T-helper 1 cell treated with Interleukin-12 subunit alpha and Interleukin-12 subunit beta and Interleukin-4 antibody, amounts not matched to agents 30 μg/mL and 1 μg/mL, for 36 hours (primary cell): ENCODE measurements at regions not wholly inside any gene's neighbourhood (a gene's known extent, or its start where the extent isn't known, plus 50 kb on each side); places are given as distances from the start of the nearest gene placed in this dataset.

Source experiments
- H3K27ac Mint-ChIP-seq: one replicate; pipeline ENCODE4 v1.8.0; 2021; ENCODE audit warnings: mild to moderate bottlenecking, mixed read lengths
- H3K27me3 Mint-ChIP-seq: one replicate; pipeline ENCODE4 v1.8.0; 2021; ENCODE audit warnings: low read depth, mixed read lengths
- H3K36me3 Mint-ChIP-seq: one replicate; pipeline ENCODE4 v1.8.0; 2021; ENCODE audit warnings: low read depth, mixed read lengths
- H3K4me1 Mint-ChIP-seq: one replicate; pipeline ENCODE4 v1.8.0; 2021; ENCODE audit warnings: low read depth, mixed read lengths
- H3K4me3 Mint-ChIP-seq: one replicate; pipeline ENCODE4 v1.8.0; 2021; ENCODE audit warnings: mild to moderate bottlenecking, moderate library complexity, mixed read lengths
- H3K9me3 Mint-ChIP-seq: one replicate; pipeline ENCODE4 v1.8.0; 2021; ENCODE audit warnings: mixed read lengths

GRCh38 chr4:115851918-115852766 lies 738.7 kb upstream of the NDST4 start:
- Mint-ChIP-seq H3K9me3 (no peaks in the 10 kb centered on the region), H3K36me3 (no peaks in the 10 kb centered on the region), H3K27me3 (no peaks in the 10 kb centered on the region), H3K4me1 (no peaks in the 10 kb centered on the region), H3K4me3 (no peak overlapping the region), H3K27ac (no peak overlapping the region)

GRCh38 chr4:115850799-115851509 lies 737.5 kb upstream of the NDST4 start:
- Mint-ChIP-seq H3K27me3 (no peaks in the 10 kb centered on the region), H3K9me3 (no peaks in the 10 kb centered on the region)

GRCh38 chr4:115844180-115844579 lies 730.8 kb upstream of the NDST4 start:
- no peaks in the 10 kb centered on the region for H3K36me3 Mint-ChIP-seq
- H3K4me1 Mint-ChIP-seq, result no peaks in the 10 kb centered on the region
- no peak overlapping the region for H3K4me3 Mint-ChIP-seq
- no peak overlapping the region for H3K27ac Mint-ChIP-seq
- no peaks in the 10 kb centered on the region for H3K9me3 Mint-ChIP-seq
- no peaks in the 10 kb centered on the region for H3K27me3 Mint-ChIP-seq

More at GRCh38 chr4:115850799-115851509, 737.5 kb upstream of the NDST4 start:
- Mint-ChIP-seq H3K4me1 (no peaks in the 10 kb centered on the region), H3K27ac (no peak overlapping the region), H3K36me3 (no peaks in the 10 kb centered on the region), H3K4me3 (no peak overlapping the region)

- Mint-ChIP-seq H3K9me3 (no peaks in the 10 kb centered on the region), H3K4me1 (no peaks in the 10 kb centered on the region), H3K27ac (no peak overlapping the region), H3K36me3 (no peaks in the 10 kb centered on the region), H3K4me3 (no peak overlapping the region), H3K27me3 (no peaks in the 10 kb centered on the region)
Measured at GRCh38 chr4:115841871-115842270, 728.5 kb upstream of the NDST4 start.

GRCh38 chr4:115834441-115834840 lies 721.0 kb upstream of the NDST4 start:
- H3K27ac Mint-ChIP-seq, result no peak overlapping the region
- H3K4me3 Mint-ChIP-seq, result no peak overlapping the region
- no peaks in the 10 kb centered on the region for H3K27me3 Mint-ChIP-seq
- H3K9me3 Mint-ChIP-seq, result no peaks in the 10 kb centered on the region
- H3K36me3 Mint-ChIP-seq, result no peaks in the 10 kb centered on the region
- no peaks in the 10 kb centered on the region for H3K4me1 Mint-ChIP-seq

GRCh38 chr4:115824630-115825029 lies 711.2 kb upstream of the NDST4 start:
- H3K36me3 Mint-ChIP-seq, result no peaks in the 10 kb centered on the region
- peaks cover 2% of the 10 kb centered on the region for H3K9me3 Mint-ChIP-seq
- no peaks in the 10 kb centered on the region for H3K27me3 Mint-ChIP-seq
- H3K4me3 Mint-ChIP-seq, result no peak overlapping the region
- H3K4me1 Mint-ChIP-seq, result no peaks in the 10 kb centered on the region
- H3K27ac Mint-ChIP-seq, result no peak overlapping the region

GRCh38 chr4:115803825-115804224 lies 690.4 kb upstream of the NDST4 start:
- no peak overlapping the region for H3K27ac Mint-ChIP-seq
- no peaks in the 10 kb centered on the region for H3K36me3 Mint-ChIP-seq
- H3K4me1 Mint-ChIP-seq, result no peaks in the 10 kb centered on the region
- no peaks in the 10 kb centered on the region for H3K27me3 Mint-ChIP-seq
- H3K9me3 Mint-ChIP-seq, result peaks cover 3% of the 10 kb centered on the region
- no peak overlapping the region for H3K4me3 Mint-ChIP-seq

GRCh38 chr4:115790812-115791211 lies 677.4 kb upstream of the NDST4 start:
- H3K27ac Mint-ChIP-seq, result no peak overlapping the region
- H3K9me3 Mint-ChIP-seq, result no peaks in the 10 kb centered on the region
- no peaks in the 10 kb centered on the region for H3K4me1 Mint-ChIP-seq
- no peaks in the 10 kb centered on the region for H3K36me3 Mint-ChIP-seq
- no peaks in the 10 kb centered on the region for H3K27me3 Mint-ChIP-seq
- H3K4me3 Mint-ChIP-seq, result no peak overlapping the region

GRCh38 chr4:115781528-115782146 lies 668.2 kb upstream of the NDST4 start:
- Mint-ChIP-seq H3K9me3 (no peaks in the 10 kb centered on the region), H3K4me3 (no peak overlapping the region), H3K4me1 (no peaks in the 10 kb centered on the region), H3K27ac (no peak overlapping the region), H3K27me3 (no peaks in the 10 kb centered on the region), H3K36me3 (no peaks in the 10 kb centered on the region)

GRCh38 chr4:115780835-115781234 lies 667.4 kb upstream of the NDST4 start:
- no peaks in the 10 kb centered on the region for H3K9me3 Mint-ChIP-seq
- H3K4me1 Mint-ChIP-seq, result no peaks in the 10 kb centered on the region

GRCh38 chr4:115780268-115780667 lies 666.8 kb upstream of the NDST4 start:
- no peaks in the 10 kb centered on the region for H3K9me3 Mint-ChIP-seq
- no peaks in the 10 kb centered on the region for H3K4me1 Mint-ChIP-seq
- no peaks in the 10 kb centered on the region for H3K36me3 Mint-ChIP-seq
- H3K27me3 Mint-ChIP-seq, result no peaks in the 10 kb centered on the region
- no peak overlapping the region for H3K4me3 Mint-ChIP-seq
- no peak overlapping the region for H3K27ac Mint-ChIP-seq

More at GRCh38 chr4:115780835-115781234, 667.4 kb upstream of the NDST4 start:
- H3K36me3 Mint-ChIP-seq, result no peaks in the 10 kb centered on the region
- H3K27ac Mint-ChIP-seq, result no peak overlapping the region
- H3K27me3 Mint-ChIP-seq, result no peaks in the 10 kb centered on the region
- no peak overlapping the region for H3K4me3 Mint-ChIP-seq

GRCh38 chr4:115770046-115770543 lies 656.7 kb upstream of the NDST4 start:
- H3K4me1 Mint-ChIP-seq, result no peaks in the 10 kb centered on the region

GRCh38 chr4:115769396-115769795 lies 656.0 kb upstream of the NDST4 start:
- no peaks in the 10 kb centered on the region for H3K9me3 Mint-ChIP-seq
- no peaks in the 10 kb centered on the region for H3K4me1 Mint-ChIP-seq

More at GRCh38 chr4:115770046-115770543, 656.7 kb upstream of the NDST4 start:
- Mint-ChIP-seq H3K36me3 (no peaks in the 10 kb centered on the region), H3K27ac (no peak overlapping the region), H3K4me3 (no peak overlapping the region), H3K9me3 (no peaks in the 10 kb centered on the region), H3K27me3 (no peaks in the 10 kb centered on the region)

GRCh38 chr4:115763051-115763450 lies 649.6 kb upstream of the NDST4 start:
- H3K36me3 Mint-ChIP-seq, result no peaks in the 10 kb centered on the region
- H3K9me3 Mint-ChIP-seq, result no peaks in the 10 kb centered on the region
- H3K27me3 Mint-ChIP-seq, result no peaks in the 10 kb centered on the region
- H3K27ac Mint-ChIP-seq, result no peak overlapping the region
- no peak overlapping the region for H3K4me3 Mint-ChIP-seq
- H3K4me1 Mint-ChIP-seq, result no peaks in the 10 kb centered on the region

More at GRCh38 chr4:115769396-115769795, 656.0 kb upstream of the NDST4 start:
- Mint-ChIP-seq H3K4me3 (no peak overlapping the region), H3K27me3 (no peaks in the 10 kb centered on the region), H3K27ac (no peak overlapping the region), H3K36me3 (no peaks in the 10 kb centered on the region)
